GM21825 (cell line): ENCODE measurements at regions not wholly inside any gene's neighbourhood (a gene's known extent, or its start where the extent isn't known, plus 50 kb on each side); places are given as distances from the start of the nearest gene placed in this dataset.
"Not testable (repeated sequence)": the region's sequence is repeated elsewhere in the genome, so short reads cannot be mapped to it uniquely, and the experiment has no call there.

Experiments used
- ATAC-seq: cut with Tn5 transposase; IDR thresholded peaks from one replicate; pipeline ENCODE4 v1.9.1; 2021; ENCODE audit warnings: mild to moderate bottlenecking, moderate library complexity; ENCODE audit not compliant: unreplicated experiment

- no peak for ATAC-seq
These were observed 1007.2 kb downstream of the REEP3 start for GRCh38 chr10:64528294-64529002.

- ATAC-seq, result no peak
These were observed 1007.8 kb downstream of the REEP3 start for GRCh38 chr10:64529003-64529350.

GRCh38 chr10:64534616-64535015, 1013.4 kb downstream of the REEP3 start:
- ATAC-seq, result no peak

DNA sequence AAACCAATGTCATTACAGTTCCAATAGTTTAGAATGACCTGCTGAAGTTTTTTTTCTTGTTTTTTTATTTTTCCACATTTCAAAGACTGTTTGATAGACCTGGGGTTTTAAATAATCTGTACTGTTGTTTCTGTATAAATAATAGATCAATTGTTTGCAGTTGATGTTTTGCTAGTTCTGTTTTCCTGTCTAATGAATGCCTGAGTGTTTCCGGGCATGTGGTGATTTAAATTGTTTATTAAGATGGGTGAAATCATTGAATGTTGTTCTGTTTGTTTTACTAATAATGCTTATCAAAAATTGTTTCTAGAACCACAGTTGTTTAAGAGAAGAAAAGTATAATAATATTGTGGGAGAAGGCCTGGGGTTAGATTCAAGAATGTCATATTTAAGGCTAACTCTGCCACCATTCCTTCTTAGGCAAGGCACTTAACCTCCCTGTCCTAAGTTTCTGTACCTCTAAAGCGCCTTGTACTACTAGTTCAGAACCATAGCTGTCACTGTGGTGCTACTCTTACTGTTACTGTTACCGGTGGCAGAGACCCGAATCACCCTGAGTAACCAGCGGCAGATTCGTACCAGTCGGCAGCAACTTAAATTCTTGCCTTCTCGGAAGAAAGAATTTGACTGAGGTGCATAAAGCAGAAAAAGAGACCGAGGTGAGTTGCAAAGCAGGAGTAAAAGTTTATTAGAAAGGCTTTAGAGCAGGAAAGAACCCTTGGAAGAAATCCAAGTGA, 1014.1 kb downstream of the REEP3 start:
- no peak for ATAC-seq

DNA sequence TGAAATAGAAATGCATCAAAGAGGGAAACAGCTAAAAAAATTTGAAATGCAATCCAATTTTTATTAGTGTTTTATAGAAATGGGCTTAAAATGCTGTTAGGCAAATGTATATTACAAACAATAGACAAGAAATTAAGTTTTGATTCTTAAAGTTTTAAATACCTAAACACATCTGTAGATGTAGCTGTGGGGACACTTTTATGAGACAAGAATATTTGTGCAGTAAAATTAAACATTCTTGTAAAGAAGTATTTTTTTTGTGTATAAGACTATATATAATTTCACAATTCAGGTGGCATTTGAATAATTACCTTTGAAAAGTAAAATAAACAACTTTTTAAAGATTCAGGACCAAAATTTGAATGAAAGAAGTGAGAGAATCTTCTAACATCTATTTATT, 1015.9 kb downstream of the REEP3 start:
- no peak for ATAC-seq

DNA sequence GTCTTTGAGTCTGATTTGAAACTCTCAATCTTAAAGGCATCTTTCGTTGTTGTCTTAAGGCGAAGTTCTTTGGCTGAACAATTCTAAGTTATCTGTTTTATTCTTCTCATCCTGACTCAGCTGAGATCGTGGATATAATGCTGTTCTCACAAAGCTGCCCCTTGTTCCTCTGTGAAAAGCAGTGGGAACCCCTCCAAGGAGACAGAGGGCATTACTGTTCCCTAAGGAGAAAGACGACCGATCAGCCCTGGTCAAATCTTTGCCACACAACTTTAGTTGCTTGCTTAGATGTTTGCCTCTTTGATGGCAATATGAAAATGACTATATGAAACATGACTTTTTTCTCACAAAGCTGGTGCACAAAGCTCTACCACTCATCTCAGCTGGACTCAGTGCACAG, 1016.7 kb downstream of the REEP3 start:
- no peak for ATAC-seq

DNA sequence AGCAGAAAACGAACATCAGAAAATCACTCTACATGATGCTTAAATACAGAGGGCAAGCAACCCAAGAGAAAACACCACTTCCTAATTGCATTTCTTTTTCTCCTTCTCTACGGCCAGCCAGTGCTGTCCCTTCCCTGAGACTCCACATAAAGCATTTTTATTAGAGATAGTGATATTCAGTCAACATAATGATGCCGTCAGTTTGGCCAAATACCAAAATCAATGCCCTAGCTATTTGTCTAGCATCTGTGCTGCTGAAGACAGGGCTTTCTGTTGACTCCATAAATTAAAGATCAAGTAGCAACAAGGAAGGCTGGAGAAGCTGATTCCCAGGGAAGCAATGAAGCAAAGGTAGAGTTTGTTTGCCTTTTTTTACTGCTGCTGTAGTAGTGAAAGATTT, 1024.9 kb downstream of the REEP3 start:
- ATAC-seq, result no peak

DNA sequence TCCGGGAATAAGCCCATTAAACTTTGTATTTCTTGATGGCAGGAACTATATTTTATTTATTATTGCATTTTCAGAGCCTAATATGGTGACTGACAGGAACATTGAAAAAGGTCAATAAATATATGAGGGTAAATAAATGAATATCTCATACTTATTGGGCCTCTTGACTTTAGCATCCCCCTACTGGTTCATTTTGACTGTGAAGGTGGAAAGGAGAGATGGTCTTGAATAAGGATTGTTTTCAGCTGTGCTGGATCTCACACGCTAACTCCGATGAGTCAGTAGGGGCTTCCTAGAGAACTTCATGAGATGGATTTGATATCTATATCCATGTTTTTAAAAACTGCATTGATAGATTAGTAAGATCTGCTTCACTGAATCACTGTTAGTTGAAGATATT, 1026.0 kb downstream of the REEP3 start:
- no peak for ATAC-seq

- ATAC-seq, result no peak
These were observed 1034.5 kb downstream of the REEP3 start for GRCh38 chr10:64555666-64556065.

DNA sequence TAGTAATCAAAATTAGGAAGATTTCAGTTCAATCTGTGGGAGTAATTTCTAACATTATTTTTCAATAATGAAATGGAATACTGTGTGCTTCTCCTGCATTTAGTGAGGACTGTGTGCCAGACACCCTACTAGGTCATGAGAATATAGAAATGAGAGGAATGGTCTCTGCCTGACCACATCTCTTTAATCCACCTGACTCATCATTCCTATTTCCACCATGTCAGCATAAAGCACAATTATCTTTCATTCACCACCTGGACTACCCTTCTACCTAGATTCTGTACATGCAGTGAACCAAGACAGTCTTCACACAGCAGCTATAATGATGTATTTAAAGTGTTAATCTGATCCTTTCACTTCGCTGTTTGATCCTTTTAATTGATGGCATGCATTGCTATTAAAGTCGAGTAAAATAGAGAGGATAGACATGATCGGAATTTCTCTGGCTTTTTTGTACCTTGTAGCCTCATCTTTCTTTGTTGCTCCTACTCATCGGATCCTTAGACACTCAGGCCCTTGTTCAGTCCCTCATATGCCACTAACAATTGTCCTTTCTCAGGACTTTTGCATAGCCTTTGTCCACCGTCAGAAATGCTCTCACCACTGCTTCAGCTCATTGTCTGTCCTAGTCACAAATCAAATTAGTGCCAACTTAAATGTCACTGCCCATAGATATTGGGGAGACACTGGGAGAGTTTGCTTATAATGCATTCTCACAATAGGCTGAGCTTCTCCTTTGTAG, 1037.1 kb downstream of the REEP3 start:
- no peak for ATAC-seq

DNA sequence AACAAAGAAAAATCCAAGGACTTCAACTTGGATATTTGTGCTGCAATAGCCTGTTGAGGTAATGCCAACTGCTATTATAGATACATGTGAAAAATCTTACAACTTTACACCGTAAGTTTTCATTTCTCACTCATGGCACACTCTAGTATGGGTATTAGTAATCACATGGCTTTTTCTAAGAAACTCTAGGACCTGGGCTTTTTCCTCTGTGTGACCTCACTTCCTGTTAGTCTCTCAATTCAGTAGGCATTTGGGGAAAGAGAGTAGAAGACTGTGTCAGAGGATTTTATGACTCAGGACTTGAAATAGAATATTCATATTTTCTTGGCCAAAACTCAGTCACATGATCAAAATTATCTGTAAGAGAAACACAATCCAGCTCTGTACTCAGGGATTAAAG, 1049.9 kb downstream of the REEP3 start:
- ATAC-seq, result no peak

DNA sequence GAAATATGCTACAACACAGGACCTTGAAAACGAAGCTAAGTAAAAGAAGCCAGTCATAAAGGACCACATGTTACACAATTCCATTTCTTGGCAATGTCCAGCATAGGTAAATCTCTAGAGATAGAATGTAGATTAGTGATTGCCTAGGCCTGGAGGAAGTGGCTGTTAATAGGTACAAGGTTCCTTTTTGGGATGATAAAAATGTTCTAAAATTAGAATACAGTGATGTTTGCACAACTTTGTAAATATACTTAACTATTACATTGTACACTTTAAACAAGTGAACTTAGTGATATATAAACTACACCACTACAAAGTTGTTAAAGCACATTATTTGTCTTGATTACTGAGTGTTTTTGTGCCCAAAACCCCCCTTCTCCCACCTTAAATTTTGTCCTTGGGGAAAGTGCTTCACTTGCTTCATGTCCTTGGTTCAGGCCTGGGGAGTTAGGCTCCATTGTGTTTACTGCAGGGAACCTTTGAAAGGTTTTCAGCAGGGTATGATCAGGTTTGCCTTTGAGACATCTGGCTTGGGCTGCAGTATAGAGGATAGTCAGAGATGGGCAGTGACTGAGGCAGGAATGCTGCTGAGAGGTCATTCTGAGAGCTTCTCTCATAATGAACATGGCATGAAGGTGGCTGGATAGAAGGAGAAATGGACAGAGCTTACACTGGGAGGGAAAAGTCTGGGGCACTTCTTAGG, 1052.6 kb downstream of the REEP3 start:
- ATAC-seq, result no peak

GRCh38 chr10:64574371-64574770, 1053.2 kb downstream of the REEP3 start:
- ATAC-seq, result no peak

DNA sequence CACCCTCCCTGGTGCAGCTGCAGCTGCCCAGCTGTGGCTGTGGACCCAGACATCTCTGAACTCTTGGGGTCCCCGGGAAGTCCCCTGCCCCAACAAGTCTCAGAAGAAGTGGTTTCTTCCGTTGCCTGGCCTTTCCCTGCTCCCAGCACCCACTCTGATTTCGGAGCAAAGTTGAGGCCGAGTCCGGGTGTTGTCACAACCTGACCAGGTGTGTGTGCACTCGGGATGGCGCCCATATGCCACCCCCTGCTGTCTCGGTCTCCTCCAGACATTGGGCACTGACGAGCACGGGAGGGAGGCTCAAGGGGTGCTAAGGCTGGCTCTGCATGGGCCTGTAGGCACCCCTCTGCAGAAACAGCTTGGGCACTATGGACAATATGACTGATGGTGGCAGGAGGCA, 1055.3 kb downstream of the REEP3 start:
- ATAC-seq, result no peak

DNA sequence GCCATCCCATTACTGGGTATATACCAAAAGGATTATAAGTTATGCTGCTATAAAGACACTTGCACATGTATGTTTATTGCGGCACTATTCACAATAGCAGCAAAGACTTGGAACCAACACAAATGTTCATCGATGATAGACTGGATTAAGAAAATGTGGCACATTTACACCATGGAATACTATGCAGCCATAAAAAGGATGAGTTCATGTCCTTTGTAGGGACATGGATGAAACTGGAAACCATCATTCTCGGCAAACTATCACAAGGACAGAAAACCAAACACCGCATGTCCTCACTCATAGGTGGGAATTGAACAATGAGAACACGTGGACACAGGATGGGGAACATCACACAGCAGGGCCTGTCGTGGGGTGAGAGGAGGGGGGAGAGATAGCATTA, 1057.6 kb downstream of the REEP3 start:
- ATAC-seq, result not testable (repeated sequence)

DNA sequence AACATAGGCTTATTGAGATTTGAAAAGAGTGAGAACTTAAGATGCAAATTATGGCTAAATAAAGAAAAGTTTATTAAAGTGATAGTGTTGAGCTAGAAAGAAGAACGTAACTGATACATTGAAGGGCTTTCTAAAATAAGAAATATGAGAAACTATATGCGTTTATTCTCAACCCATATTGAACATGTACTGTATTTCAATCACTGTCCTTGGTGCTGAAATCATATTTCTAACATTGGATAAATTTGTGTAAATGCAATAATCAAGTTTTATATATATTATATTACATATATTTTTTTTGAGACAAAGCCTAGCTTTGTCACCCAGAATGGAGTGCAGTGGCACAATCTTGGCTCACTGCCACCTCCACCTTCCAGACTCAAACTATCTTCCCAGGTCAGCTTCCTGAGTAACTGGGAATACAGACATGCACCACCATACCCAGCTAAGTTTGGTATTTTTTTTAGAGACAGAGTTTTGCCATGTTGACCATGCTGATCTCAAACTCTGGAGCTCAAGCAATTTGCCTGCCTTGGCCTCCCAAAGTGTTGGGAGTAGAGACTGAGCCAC, 1065.8 kb downstream of the REEP3 start:
- ATAC-seq, result no peak

- no peak for ATAC-seq
These were observed 1072.9 kb downstream of the REEP3 start for GRCh38 chr10:64594072-64594471.

DNA sequence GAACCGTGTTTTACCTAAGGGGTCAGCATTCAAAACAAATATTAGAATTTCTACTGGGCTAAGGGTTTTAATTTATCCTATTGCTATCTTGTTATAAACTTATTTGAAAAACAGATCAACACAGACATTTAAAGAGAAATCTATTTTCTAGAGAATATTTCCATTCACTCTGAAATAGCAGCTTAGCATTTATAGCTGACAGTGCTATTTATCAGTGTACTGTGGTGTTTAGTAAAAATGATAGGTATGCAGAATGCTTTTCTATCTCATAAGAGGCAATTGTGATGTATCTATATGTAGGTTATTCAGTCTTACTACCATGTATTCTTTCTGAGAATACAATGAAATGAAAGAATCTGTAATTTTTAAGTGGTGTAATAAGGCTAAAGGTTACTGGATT, 1077.4 kb downstream of the REEP3 start:
- ATAC-seq, result no peak

DNA sequence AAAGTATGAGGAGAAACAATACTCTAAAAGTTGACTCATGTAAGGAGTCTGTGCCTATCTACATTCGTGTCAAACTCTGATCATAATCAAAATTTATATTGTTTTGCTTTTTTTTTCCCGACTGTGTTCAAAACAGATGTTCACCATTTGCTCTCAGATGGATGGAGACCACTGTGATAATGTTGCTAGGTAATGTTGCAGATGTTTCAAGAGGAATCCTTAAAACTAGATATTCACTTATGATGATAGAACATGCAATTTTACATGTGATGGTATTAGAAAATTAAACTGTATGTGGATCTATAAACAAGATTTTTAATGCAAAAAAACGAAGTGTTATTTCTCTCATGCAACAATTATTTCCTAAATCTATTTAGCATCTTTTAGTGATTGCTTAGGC, 1080.1 kb downstream of the REEP3 start:
- ATAC-seq, result no peak

DNA sequence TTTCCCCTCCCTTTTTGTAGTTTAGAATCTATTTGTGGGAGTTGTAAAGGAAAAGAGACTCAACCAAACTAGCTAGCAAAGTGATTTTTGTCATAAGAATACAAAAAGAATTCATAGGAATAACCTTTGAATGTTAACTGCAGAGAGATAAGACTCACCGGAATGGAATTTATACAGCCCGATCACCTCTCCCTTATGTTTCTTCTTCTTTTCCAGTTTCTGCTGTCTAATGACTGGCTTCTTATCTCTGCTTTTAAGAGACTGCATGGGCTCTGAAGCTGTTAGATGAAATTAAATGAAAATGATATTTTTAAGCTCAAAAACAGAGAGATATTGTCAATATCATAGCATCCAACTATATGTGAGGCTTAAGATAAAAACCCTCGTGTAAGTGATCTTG, 1095.9 kb downstream of the REEP3 start:
- ATAC-seq, result no peak

GRCh38 chr10:64619102-64619501, 1097.9 kb downstream of the REEP3 start:
- ATAC-seq, result no peak
